Keratinocyte (primary cell): ENCODE measurements at regions not wholly inside any gene's neighbourhood (a gene's known extent, or its start where the extent isn't known, plus 50 kb on each side); places are given as distances from the start of the nearest gene placed in this dataset.

Source experiments
- EZH2 ChIP-seq: IDR thresholded peaks from one replicate; pipeline ENCODE4 v1.6.1; 2012; ENCODE audit warnings: inconsistent platforms, mild to moderate bottlenecking, low read length, moderate library complexity
- TF ChIP-seq, protein P1 (sequence below), 3 experiments: IDR thresholded peaks in 1 of 3; conservative IDR thresholded peaks in 1 of 3; optimal IDR thresholded peaks in 1 of 3; 2 replicates in 2 of 3; 3 replicates in 1 of 3; pipeline versions ENCODE3 to v1.5.1; 2011; ENCODE audit warnings: low read length in 3 of 3, mild to moderate bottlenecking in 3 of 3, moderate library complexity in 2 of 3, control low read depth in 1 of 3, inconsistent platforms in 1 of 3; ENCODE audit not compliant: insufficient read depth in 2 of 3; ENCODE audit errors: extremely low read depth in 1 of 3

DNA sequence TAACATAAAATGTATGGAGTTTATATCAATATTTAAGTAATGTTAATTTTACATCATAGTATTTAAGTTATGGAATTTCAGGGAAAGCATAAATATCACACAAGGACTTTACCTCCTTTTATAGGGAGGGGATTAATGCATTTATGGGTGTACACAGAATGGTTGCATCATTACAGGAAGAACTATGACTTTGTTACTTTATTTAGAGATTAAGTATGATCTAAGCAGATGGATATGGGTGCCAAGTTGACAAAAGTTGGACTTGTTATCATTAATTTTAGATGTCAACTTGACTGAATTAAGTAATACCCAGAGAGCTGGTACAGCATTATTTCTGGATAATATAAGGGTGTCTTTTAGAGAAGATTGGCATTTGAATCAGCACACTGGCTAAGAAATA lies 160.5 kb upstream of the CDH10 start:
- TF ChIP-seq, protein P1, sequence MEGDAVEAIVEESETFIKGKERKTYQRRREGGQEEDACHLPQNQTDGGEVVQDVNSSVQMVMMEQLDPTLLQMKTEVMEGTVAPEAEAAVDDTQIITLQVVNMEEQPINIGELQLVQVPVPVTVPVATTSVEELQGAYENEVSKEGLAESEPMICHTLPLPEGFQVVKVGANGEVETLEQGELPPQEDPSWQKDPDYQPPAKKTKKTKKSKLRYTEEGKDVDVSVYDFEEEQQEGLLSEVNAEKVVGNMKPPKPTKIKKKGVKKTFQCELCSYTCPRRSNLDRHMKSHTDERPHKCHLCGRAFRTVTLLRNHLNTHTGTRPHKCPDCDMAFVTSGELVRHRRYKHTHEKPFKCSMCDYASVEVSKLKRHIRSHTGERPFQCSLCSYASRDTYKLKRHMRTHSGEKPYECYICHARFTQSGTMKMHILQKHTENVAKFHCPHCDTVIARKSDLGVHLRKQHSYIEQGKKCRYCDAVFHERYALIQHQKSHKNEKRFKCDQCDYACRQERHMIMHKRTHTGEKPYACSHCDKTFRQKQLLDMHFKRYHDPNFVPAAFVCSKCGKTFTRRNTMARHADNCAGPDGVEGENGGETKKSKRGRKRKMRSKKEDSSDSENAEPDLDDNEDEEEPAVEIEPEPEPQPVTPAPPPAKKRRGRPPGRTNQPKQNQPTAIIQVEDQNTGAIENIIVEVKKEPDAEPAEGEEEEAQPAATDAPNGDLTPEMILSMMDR (optimal IDR thresholded peaks at IDR 0.05 in 1 of 3, IDR thresholded peaks at IDR 0.05 in 1 of 3, conservative IDR thresholded peaks at IDR 0.05 in 1 of 3; ENCODE audit: extremely low read depth in 1 of 3, insufficient read depth in 2 of 3, low read length in 3 of 3) = no peak
- TF ChIP-seq EZH2 = no peak
